ENCODE measurements at regions not wholly inside any gene's neighbourhood (a gene's known extent, or its start where the extent isn't known, plus 50 kb on each side); places are given as distances from the start of the nearest gene placed in this dataset.

- ATAC-seq: no peak
- no peak overlapping the region for H3K4me3 ChIP-seq
- H3K9me3 ChIP-seq (replicated peaks; ENCODE audit: control insufficient read depth, insufficient read depth, low read depth, low read length): no peaks in the 10 kb centered on the region
- intact Hi-C loops (cut with micrococcal nuclease): no loop called here
- FAIRE-seq: no peak
- no peaks in the 10 kb centered on the region for H3K36me3 ChIP-seq (ENCODE audit: control insufficient read depth, insufficient read depth, low read length)
- no peaks in the 10 kb centered on the region for H4K20me1 ChIP-seq (replicated peaks; ENCODE audit: control insufficient read depth, insufficient read depth, low read length)
- no peaks in the 10 kb centered on the region for H3K4me1 ChIP-seq (replicated peaks in 1 of 2; ENCODE audit: control insufficient read depth in 2 of 2, insufficient read depth in 2 of 2, low read length in 2 of 2)
- ChIA-PET POLR2A (no interaction called here), CTCF (ENCODE audit: low intra/inter-chr PET ratio) (no interaction called here)
- H3K27me3 ChIP-seq (ENCODE audit: control insufficient read depth in 2 of 2, insufficient read depth in 2 of 2, low read length in 2 of 2): peaks cover 0 to 12% of the 10 kb centered on the region in 2 experiments; a peak in 3 of 5 replicates
- H2AFZ ChIP-seq (ENCODE audit: low read depth, low read length): no peak overlapping the region
- in situ Hi-C loops (cut with MboI): no loop called here
- BruUV-seq (replicated peaks): no TSS peak
- TF ChIP-seq NFE2L1 (tag; IDR thresholded peaks at IDR 0.05; ENCODE audit: borderline replicate concordance, low read depth): no peak
- TF ChIP-seq ZNF41 (CRISPR knock-in tag; conservative IDR thresholded peaks at IDR 0.05): no peak
- TF ChIP-seq CTBP1 (IDR thresholded peaks at IDR 0.05; ENCODE audit: borderline replicate concordance): no peak
- no peak for TF ChIP-seq CC2D1A (IDR thresholded peaks at IDR 0.05)
- TF ChIP-seq ZBTB1 (CRISPR knock-in tag; IDR thresholded peaks at IDR 0.05; ENCODE audit: borderline replicate concordance, low read depth): no peak
- no peak for TF ChIP-seq ZFP30 (CRISPR knock-in tag; IDR thresholded peaks at IDR 0.05; ENCODE audit: borderline replicate concordance)
- TF ChIP-seq RFX5 (IDR thresholded peaks at IDR 0.05; ENCODE audit: low read depth, low read length): no peak
- TF ChIP-seq ZNF584 (CRISPR knock-in tag; IDR thresholded peaks at IDR 0.05; ENCODE audit: low read depth): no peak
- TF ChIP-seq ETS1 (conservative IDR thresholded peaks at IDR 0.05; ENCODE audit: control insufficient read depth, low read depth, low read length): no peak
- no peak overlapping the region for H3K9ac ChIP-seq (ENCODE audit: insufficient read depth in 1 of 2, low read depth in 2 of 2, low read length in 2 of 2)
- no peak overlapping the region for H3K4me2 ChIP-seq (ENCODE audit: insufficient read depth, low read length)
- WGBS (ENCODE audit: insufficient coverage, low coverage, missing lambda C conversion rate): 0% methylated on average over 3 of the region's 3 CpGs
- DNase-seq (ENCODE audit: extremely low read depth in 1 of 4, low spot score in 3 of 4): no peak
- no peaks in the 10 kb centered on the region for H3K9me1 ChIP-seq (ENCODE audit: control insufficient read depth, insufficient read depth, low read length)
- H3K79me2 ChIP-seq (ENCODE audit: control insufficient read depth, insufficient read depth, low read length): no peaks in the 10 kb centered on the region
- H3K27ac ChIP-seq (ENCODE audit: extremely low read depth, low read depth, low read length): no peak overlapping the region
Measured at GRCh38 chr7:39888171-39888853, 61.7 kb upstream of the CDK13 start.

All from K562 (cell line).